ENCODE measurements at regions not wholly inside any gene's neighbourhood (a gene's known extent, or its start where the extent isn't known, plus 50 kb on each side); places are given as distances from the start of the nearest gene placed in this dataset.

- DNase-seq (ENCODE audit: low spot score): no peak
Observed at GRCh38 chr5:129341306-129341705, 118.8 kb upstream of the ADAMTS19 start.

GRCh38 chr5:129342796-129343195 lies 117.3 kb upstream of the ADAMTS19 start:
- no peak for DNase-seq (ENCODE audit: low spot score)

DNA sequence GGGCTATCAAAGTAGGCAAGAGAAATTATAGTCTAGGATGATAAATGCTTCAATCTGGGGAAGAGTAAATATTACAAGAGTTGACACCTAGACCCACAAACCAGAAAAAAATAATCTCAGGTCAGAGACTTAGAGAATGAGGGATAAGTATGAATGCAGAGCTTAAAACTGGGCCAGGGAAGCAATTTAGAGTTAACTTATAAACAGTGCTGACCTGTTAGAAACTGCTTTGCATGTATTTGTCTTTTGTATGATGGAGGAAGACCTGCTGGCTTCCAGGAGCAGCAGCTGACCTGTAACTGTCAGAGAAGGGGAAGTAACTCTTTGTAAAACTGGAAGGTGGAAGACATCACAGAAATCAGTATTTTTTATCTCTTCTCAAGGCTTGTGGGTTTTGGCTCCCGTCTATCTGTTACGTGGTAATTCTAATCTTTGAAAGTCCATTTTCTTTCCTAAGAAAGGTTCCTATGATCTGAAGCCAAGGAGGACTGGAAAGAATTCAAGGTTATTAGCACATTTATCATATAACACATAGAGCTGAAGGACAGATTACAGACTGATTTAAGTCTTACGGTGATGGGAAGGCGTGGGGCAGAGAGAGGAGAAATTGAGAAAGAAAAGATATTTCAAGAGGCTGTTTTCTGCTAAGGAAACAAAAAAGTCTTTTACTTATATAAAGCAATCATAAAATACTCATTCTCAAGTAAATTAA lies 114.7 kb upstream of the ADAMTS19 start:
- no peak for DNase-seq (ENCODE audit: low spot score)

DNA sequence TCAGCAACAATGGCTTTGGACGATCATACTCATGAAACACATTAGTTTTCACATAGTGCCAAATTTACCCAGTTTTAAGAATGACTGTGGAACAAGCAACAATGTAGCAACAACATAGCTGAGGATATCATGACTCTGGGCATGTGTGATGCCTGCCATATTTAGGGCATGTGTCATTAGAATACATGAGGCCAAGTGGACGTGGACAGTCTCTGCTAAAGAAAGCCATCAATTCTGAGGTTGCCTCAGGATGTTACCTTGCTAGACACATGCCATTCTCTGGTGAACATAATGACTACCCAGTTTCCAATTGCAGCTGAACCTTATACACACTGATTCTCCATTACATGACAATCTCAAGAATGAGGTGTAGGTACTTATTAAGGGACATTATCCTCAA lies 103.3 kb upstream of the ADAMTS19 start:
- DNase-seq (ENCODE audit: low spot score): no peak

GRCh38 chr5:129358069-129358468 lies 102.0 kb upstream of the ADAMTS19 start:
- no peak for DNase-seq (ENCODE audit: low spot score)

DNA sequence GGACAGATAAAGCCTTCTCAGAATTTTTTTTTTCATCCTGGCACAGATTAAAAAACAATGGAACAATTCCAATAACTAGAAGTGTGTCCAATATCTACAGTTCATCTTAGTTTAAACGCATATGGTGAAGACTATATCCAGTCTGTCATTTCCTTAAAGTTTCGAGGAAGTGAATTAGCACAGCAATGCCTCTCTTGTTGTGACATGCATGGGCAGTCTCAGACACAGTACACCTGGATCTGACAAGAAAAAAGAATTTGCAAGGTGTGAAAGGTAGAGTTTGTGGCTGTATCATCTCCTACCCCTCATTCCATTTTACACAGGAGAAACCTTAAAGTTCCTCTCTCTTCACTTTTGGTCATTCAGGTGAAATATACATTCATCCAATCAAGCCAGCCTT lies 100.6 kb upstream of the ADAMTS19 start:
- DNase-seq (ENCODE audit: low spot score): no peak

GRCh38 chr5:129361441-129362025 lies 98.6 kb upstream of the ADAMTS19 start:
- no peak for DNase-seq (ENCODE audit: low spot score)

DNA sequence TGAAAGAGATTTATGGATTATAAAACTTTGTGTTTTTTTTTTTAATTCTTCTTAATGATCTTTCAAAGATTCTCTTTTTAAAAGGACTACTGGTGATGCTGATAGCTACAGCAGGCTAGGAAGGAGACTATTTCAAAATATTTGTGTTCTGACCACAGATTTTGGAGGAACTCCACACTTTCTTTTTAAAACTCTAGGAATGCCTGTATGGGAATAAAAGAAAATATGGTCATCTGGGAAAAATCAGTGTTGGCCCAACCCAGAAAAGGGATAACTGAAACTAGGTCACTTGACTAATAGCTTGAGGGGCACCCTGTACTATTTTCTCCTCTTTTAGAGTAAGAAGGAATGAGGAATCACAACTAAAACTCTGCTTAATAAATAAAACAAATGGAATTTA lies 97.6 kb upstream of the ADAMTS19 start:
- DNase-seq (ENCODE audit: low spot score): no peak

GRCh38 chr5:129363991-129364390 lies 96.1 kb upstream of the ADAMTS19 start:
- no peak for DNase-seq (ENCODE audit: low spot score)

DNA sequence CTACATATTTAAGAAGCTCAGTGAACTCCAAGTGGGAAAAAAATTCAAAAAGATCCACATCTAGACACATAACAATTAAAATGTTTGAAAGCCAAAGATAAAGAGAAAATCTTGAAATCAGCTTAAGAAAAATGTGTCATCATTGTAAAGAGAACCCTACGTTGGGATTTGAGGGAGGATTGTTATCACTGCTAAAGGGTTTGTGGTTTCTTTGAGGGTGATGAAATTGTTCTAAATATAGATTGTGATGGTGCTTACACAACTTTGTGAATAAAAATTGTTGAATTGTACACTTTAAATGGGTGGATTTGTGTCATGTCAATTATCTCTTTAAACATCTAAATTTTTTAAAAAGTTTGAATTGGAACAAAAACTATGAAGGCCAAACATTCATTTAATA lies 92.2 kb upstream of the ADAMTS19 start:
- no peak for DNase-seq (ENCODE audit: low spot score)

DNA sequence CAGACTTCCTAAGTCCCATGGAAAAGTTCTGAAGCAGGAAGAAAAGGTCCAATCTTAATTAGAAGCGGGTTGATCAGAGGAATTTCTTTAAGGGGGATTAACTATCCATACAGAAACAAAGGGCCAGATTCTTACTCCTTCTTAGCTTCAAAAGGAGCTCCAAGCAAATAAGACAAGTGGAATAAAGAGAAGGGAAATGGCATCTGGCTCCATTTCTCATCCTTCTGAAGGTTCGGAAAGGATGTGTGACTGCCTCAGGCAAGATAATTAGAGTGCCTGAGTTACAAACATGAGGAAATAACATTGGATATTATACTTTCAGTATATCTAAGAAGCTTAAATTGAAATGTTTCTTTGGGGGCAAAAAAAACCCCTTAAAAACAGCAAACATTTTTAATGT lies 88.1 kb upstream of the ADAMTS19 start:
- DNase-seq (ENCODE audit: low spot score): no peak

- peak; percentile 13 for DNase-seq (ENCODE audit: low spot score)
Observed at GRCh38 chr5:129377504-129377903, 82.6 kb upstream of the ADAMTS19 start.

GRCh38 chr5:129378961-129379360 lies 81.1 kb upstream of the ADAMTS19 start:
- DNase-seq (ENCODE audit: low spot score): no peak

DNA sequence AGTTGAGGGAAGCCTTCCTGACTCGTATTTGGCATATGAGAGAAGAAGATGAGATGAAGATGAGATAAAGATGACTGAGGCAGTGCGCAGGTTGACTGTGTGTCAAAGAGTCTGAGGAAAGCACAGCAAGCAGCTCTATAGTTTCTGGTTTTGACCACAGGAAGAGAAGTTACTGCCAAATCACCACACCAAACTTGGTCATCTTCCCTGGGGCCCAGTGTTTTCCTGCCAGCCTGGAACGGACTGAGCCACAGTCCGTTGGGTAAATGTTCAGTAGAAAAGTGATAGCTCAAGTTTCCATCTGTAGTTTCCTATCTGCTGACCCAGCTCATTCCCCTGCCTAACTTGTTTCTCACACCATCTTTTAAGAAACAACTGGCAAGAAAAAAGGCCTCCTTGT lies 80.7 kb upstream of the ADAMTS19 start:
- no peak for DNase-seq (ENCODE audit: low spot score)

- no peak for DNase-seq (ENCODE audit: low spot score)
Observed at GRCh38 chr5:129382921-129383672, 77.0 kb upstream of the ADAMTS19 start.

GRCh38 chr5:129384193-129384592 lies 75.9 kb upstream of the ADAMTS19 start:
- DNase-seq (ENCODE audit: low spot score): no peak

DNA sequence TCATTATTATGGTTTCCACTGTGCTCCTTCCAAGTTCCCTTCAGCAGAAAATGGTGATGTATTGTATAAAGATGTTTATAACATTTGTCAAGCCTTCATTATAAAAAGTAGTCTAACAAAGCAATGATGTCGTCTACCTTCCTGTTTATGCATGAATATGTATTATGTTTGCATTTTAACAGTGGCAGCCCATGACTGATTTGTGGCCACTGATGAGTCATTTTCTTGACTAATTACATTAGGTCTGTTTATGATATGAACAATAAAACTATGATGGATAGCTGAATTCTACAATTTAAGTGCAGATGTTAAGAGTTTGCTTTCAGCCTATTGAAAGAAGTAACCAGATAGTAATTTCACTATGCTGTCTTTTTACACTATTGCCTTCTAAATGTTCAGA lies 75.4 kb upstream of the ADAMTS19 start:
- DNase-seq (ENCODE audit: low spot score): no peak

GRCh38 chr5:129387944-129388343 lies 72.2 kb upstream of the ADAMTS19 start:
- no peak for DNase-seq (ENCODE audit: low spot score)

DNA sequence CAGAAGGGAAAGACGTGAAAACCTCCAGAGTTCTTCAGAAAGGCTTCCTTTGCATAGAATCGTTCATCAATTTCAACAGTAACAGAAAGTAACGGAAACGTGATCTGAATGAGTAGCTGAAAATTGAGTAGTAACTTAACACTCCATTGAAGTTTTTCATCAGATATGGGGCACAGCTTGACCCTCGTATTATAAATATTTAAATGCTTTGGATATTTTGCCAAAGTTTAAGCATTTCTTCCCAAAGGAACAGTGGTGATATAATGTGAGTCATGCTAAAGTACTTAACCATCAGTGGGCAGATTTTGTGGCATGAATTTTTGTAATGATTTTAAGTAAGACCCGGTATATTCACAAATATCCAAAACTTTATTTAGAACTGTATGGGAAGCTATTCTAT lies 67.4 kb upstream of the ADAMTS19 start:
- DNase-seq (ENCODE audit: low spot score): no peak

DNA sequence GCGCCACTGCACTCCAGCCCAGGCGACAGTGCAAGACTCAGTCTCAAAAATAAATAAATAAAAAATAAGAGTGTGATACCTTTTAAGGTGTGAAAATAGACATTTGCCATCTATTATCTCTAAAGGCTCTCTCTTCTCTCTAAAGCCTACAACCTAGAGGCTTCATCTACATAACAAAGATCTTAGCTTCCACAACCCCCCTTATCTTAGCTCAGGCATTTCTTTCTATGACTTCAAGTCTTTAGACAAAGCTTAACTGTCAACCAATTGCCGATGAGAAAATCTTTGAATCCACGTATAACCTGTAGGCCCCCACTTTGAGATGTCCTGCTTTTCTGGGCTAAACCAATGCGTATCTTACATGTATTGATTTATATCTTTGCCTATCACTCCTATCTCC lies 64.9 kb upstream of the ADAMTS19 start:
- DNase-seq (ENCODE audit: low spot score): no peak

DNA sequence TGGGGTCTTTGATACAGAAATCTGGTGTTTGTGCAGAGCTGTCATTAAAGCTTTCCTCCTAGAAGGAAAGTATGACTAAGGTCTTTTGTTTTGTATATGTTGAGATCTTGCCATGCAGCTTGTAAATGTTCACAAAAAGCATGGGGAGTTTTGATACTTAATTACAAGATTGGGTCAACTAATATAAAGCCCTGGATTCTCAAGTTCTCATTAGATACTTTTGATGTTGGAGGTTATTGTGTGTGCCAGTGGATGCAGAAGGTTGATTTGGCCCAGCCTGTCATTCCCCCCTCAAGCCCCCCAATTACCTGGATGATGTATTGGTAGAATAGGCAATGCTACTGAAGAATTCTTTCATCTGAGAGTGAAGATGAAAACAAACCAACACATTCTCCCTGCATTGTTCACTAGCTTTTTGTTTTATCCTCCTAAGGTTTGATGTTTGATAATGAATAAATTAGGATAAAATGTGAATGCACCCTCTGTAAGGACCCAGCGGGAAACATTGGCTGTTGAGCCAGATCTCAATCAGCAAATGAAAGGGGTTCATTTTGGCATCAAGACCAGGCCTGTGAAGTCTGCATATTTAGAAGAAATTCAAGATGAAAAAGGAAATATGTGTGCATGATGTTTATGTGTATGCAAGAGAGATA lies 61.9 kb upstream of the ADAMTS19 start:
- DNase-seq (ENCODE audit: low spot score): no peak

GRCh38 chr5:129399069-129399468 lies 61.0 kb upstream of the ADAMTS19 start:
- no peak for DNase-seq (ENCODE audit: low spot score)

Data from kidney tubule cell (primary cell).